Subcutaneous abdominal adipose tissue (tissue), 5 donors: ENCODE measurements at regions not wholly inside any gene's neighbourhood (a gene's known extent, or its start where the extent isn't known, plus 50 kb on each side); places are given as distances from the start of the nearest gene placed in this dataset.

Source experiments
- H3K27ac ChIP-seq: one replicate; pipeline ENCODE4 v1.7.0; 2013; ENCODE audit warnings: low read depth, mild to moderate bottlenecking, inconsistent platforms, low read length, moderate library complexity
- H3K27me3 ChIP-seq, 5 donors: one replicate each; pipeline ENCODE4 v1.7.0; 2013; ENCODE audit warnings: low read length in 5 of 5, inconsistent platforms in 1 of 5; ENCODE audit not compliant: control insufficient read depth in 5 of 5, insufficient read depth in 4 of 5
- H3K36me3 ChIP-seq, 5 donors: one replicate each; pipeline ENCODE4 v1.7.0; 2013; ENCODE audit warnings: low read length in 5 of 5; ENCODE audit not compliant: control insufficient read depth in 5 of 5, insufficient read depth in 5 of 5
- H3K4me1 ChIP-seq, 5 donors: one replicate each; pipeline ENCODE4 v1.7.0; 2013; ENCODE audit warnings: low read length in 5 of 5, mild to moderate bottlenecking in 3 of 5, moderate library complexity in 1 of 5; ENCODE audit not compliant: control insufficient read depth in 5 of 5, insufficient read depth in 5 of 5
- H3K4me3 ChIP-seq, 5 donors: one replicate each; pipeline ENCODE4 v1.7.0; 2013; ENCODE audit warnings: low read length in 5 of 5, low read depth in 1 of 5
- H3K9ac ChIP-seq, 5 donors: one replicate each; pipeline ENCODE4 v1.7.0; 2013; ENCODE audit warnings: low read length in 5 of 5, mild to moderate bottlenecking in 4 of 5, moderate library complexity in 3 of 5
- H3K9me3 ChIP-seq, 5 donors: one replicate each; pipeline ENCODE4 v1.7.0; 2013; ENCODE audit warnings: low read length in 5 of 5; ENCODE audit not compliant: control insufficient read depth in 5 of 5
- donor health status: healthy.
- donor health status: healthy.
- donor health status: healthy.
- donor health status: healthy.
- donor health status: healthy.

GRCh38 chr6:74070711-74071110 lies 374.7 kb downstream of the CD109 start:
- peaks cover 0 to 3% (median 0%) of the 10 kb centered on the region in 5 donors for H3K9me3 ChIP-seq
- peaks cover 4 to 13% (median 10%) of the 10 kb centered on the region in 5 donors for H3K4me1 ChIP-seq
- peaks cover 0 to 4% (median 0%) of the 10 kb centered on the region in 5 donors for H3K27me3 ChIP-seq
- H3K4me3 ChIP-seq: no peak overlapping the region
- H3K36me3 ChIP-seq: no peaks in the 10 kb centered on the region
- H3K9ac ChIP-seq: no peak overlapping the region
- no peak overlapping the region for H3K27ac ChIP-seq

- H3K4me3 ChIP-seq: no peak overlapping the region
- H3K4me1 ChIP-seq: peaks cover 2 to 11% (median 6%) of the 10 kb centered on the region in 5 donors
- no peak overlapping the region for H3K9ac ChIP-seq
- peaks cover 0 to 4% (median 0%) of the 10 kb centered on the region in 5 donors for H3K27me3 ChIP-seq
- H3K27ac ChIP-seq: no peak overlapping the region
- no peaks in the 10 kb centered on the region for H3K36me3 ChIP-seq
- peaks cover 0 to 3% (median 0%) of the 10 kb centered on the region in 5 donors for H3K9me3 ChIP-seq
Observed at GRCh38 chr6:74070091-74070490, 374.1 kb downstream of the CD109 start.

GRCh38 chr6:74069089-74069581 lies 373.1 kb downstream of the CD109 start:
- Histone ChIP-seq H3K27ac (no peak overlapping the region), H3K9ac (no peak overlapping the region), H3K36me3 (no peaks in the 10 kb centered on the region), H3K4me3 (no peak overlapping the region), H3K4me1 (peaks cover under 1 to 5% (median 3%) of the 10 kb centered on the region in 5 donors), H3K9me3 (peaks cover 0 to 3% (median 0%) of the 10 kb centered on the region in 5 donors), H3K27me3 (peaks cover 0 to 4% (median 0%) of the 10 kb centered on the region in 5 donors)

GRCh38 chr6:74066168-74066871 lies 370.3 kb downstream of the CD109 start:
- peaks cover 0 to 3% (median 0%) of the 10 kb centered on the region in 5 donors for H3K9me3 ChIP-seq
- H3K4me3 ChIP-seq: no peak overlapping the region
- H3K36me3 ChIP-seq: no peaks in the 10 kb centered on the region
- peaks cover 0 to 4% (median 0%) of the 10 kb centered on the region in 5 donors for H3K27me3 ChIP-seq
- H3K4me1 ChIP-seq: no peaks in the 10 kb centered on the region
- H3K9ac ChIP-seq: no peak overlapping the region
- no peak overlapping the region for H3K27ac ChIP-seq

- H3K27ac ChIP-seq: no peak overlapping the region
- no peak overlapping the region for H3K4me3 ChIP-seq
- no peak overlapping the region for H3K9ac ChIP-seq
- H3K9me3 ChIP-seq: peaks cover 0 to 3% (median 0%) of the 10 kb centered on the region in 5 donors
- H3K27me3 ChIP-seq: peaks cover 0 to 4% (median 0%) of the 10 kb centered on the region in 5 donors
- H3K36me3 ChIP-seq: no peaks in the 10 kb centered on the region
- no peaks in the 10 kb centered on the region for H3K4me1 ChIP-seq
Observed at GRCh38 chr6:74065705-74066104, 369.7 kb downstream of the CD109 start.

- no peaks in the 10 kb centered on the region for H3K4me1 ChIP-seq
- H3K9me3 ChIP-seq: peaks cover 0 to 3% (median 0%) of the 10 kb centered on the region in 5 donors
- no peak overlapping the region for H3K27ac ChIP-seq
- H3K4me3 ChIP-seq: no peak overlapping the region
- H3K36me3 ChIP-seq: no peaks in the 10 kb centered on the region
- H3K27me3 ChIP-seq: no peaks in the 10 kb centered on the region
- no peak overlapping the region for H3K9ac ChIP-seq
Observed at GRCh38 chr6:74063391-74063790, 367.4 kb downstream of the CD109 start.

- Histone ChIP-seq H3K36me3 (no peaks in the 10 kb centered on the region), H3K4me1 (no peaks in the 10 kb centered on the region), H3K27ac (no peak overlapping the region), H3K4me3 (no peak overlapping the region), H3K9ac (no peak overlapping the region), H3K27me3 (no peaks in the 10 kb centered on the region), H3K9me3 (no peaks in the 10 kb centered on the region)
Observed at GRCh38 chr6:74061201-74061600, 365.2 kb downstream of the CD109 start.

- Histone ChIP-seq H3K27me3 (no peaks in the 10 kb centered on the region), H3K27ac (no peak overlapping the region), H3K9me3 (no peaks in the 10 kb centered on the region), H3K9ac (no peak overlapping the region), H3K4me1 (no peaks in the 10 kb centered on the region), H3K4me3 (no peak overlapping the region), H3K36me3 (no peaks in the 10 kb centered on the region)
Observed at GRCh38 chr6:74060354-74060753, 364.4 kb downstream of the CD109 start.

- Histone ChIP-seq H3K9ac (no peak overlapping the region), H3K4me1 (no peaks in the 10 kb centered on the region), H3K27ac (no peak overlapping the region), H3K4me3 (no peak overlapping the region), H3K9me3 (no peaks in the 10 kb centered on the region), H3K36me3 (no peaks in the 10 kb centered on the region), H3K27me3 (no peaks in the 10 kb centered on the region)
Observed at GRCh38 chr6:74058606-74059005, 362.6 kb downstream of the CD109 start.

GRCh38 chr6:74057326-74057725 lies 361.3 kb downstream of the CD109 start:
- Histone ChIP-seq H3K27ac (no peak overlapping the region), H3K9ac (no peak overlapping the region), H3K4me3 (no peak overlapping the region), H3K4me1 (no peaks in the 10 kb centered on the region), H3K36me3 (no peaks in the 10 kb centered on the region), H3K9me3 (no peaks in the 10 kb centered on the region), H3K27me3 (no peaks in the 10 kb centered on the region)
